CMK (cell line): ENCODE measurements at regions not wholly inside any gene's neighbourhood (a gene's known extent, or its start where the extent isn't known, plus 50 kb on each side); places are given as distances from the start of the nearest gene placed in this dataset.
"Not testable (repeated sequence)": the region's sequence is repeated elsewhere in the genome, so short reads cannot be mapped to it uniquely, and the experiment has no call there.

ENCODE experiments used
- DNase-seq: peaks from one replicate; pipeline ENCODE4 v3.0.0-alpha.2; 2010; ENCODE audit warnings: low read depth

DNA sequence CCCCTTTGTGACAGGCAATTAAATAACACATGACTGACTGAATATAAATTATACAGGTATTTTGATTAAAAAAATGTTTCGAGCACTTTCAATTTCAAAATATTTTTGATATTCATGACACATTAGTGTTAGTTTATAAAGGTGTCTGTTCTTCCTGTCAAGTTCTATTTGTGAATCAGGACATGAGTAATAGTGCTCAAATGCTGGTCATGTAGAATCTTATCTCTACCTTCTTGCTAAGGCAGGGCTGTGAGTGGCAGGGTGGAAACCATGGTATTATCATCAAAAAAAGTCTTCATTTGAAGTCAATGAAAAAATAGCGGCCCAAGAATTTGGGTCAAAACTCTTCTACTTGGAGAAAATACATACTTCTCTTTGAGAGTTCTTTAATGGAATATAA, 250.2 kb downstream of the DACT1 start:
- DNase-seq: no peak

DNA sequence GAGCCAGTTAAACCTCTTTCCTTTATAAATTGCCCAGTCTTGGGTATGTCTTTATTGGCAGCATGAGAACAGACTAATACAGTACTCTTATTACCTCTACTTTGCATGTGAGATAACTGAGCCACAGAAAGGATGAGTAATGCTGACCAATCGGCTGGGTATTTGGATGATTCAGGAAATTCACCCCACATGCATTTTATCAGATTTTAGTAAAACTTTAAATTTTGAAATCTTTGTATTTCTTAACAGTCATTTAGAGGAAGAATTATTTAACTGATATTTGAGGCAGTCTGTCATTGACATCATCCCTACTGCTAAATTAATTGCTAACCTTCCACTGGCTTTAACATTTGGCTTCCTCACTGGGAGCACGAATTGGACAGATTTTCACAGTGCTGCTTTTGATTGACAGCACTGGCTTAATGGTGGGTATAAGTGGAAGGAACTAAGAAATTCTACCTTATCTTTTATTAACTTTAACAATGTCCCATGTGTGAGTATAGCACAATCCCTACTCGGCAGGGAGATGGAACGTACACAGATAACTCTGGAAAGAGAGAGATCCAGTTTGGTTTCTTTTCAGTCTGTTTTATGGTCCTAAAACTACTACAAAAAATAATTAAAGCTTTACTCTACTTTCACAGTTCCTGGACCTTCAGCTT, 261.0 kb downstream of the DACT1 start:
- DNase-seq: no peak

DNA sequence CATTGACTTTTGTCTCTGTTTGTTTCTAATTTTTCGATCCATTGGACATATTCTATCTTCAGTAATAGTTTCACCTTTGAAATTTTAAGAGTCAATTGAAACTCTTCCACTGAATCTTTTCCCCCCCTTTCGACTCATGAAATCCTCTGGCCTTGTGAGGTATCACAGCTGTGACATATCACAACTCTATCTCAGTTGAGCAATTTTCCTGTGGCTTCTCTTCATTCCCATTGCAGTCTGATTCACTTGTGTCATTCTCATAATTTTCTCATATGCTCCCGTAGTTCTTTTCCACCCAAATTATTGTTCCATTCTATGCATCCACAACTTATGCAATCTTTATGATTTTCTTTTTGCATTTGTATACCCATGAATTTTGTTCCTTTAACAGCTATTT, 261.6 kb downstream of the DACT1 start:
- DNase-seq: no peak

DNA sequence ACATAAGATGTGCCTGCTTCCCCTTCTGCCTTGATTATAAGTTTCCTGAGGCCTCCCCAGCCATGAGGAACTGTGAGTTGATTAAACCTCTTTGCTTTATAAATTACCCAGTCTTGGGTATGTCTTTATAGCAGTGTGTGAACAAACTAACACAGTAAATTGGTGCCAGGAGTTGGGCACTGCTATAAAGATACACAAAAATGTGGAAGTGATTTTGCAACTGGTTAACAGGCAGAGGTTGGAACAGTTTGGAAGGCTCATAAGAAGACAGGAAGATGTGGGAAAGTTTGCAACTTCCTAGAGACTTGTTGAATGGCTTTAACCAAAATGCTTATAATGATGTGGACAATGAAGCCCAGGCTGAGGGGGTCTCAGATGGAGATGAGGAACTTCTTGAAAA, 264.1 kb downstream of the DACT1 start:
- DNase-seq: no peak

DNA sequence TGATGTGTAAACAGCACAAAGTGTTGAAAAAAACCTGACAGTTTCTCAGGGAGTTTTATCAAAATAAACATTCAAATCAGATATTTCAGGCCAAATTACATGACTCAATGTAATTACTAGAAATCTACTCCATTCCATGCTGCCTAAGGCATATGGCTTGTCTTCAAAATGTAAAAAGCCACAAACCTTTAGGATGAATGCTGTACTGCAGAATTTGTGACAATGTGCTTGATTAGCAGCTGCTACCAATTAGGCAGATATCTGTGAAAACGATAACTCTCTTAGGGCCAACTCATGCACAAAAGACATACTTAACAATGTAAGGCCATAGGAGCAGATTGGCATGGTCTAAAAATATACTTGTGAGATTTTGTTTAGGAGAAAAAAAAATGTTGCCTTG, 267.0 kb downstream of the DACT1 start:
- DNase-seq: no peak

DNA sequence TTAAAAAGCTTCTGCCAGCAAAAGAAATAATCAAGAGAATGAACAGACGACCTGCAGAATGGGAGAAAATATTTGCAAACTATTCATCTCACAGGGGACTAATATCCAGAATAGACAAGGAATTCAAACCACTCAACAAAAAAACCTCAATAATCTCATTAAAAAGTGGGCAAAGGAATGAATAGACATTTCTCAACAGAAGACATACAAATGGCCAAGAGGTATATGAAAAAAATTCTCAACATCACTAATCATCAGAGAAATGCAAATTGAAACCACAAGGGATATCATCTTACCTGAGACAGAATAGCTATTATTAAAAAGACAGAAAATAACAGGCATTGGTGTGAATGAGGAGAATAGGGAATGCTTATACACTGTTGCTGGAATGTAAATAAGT, 270.0 kb downstream of the DACT1 start:
- DNase-seq: no peak

DNA sequence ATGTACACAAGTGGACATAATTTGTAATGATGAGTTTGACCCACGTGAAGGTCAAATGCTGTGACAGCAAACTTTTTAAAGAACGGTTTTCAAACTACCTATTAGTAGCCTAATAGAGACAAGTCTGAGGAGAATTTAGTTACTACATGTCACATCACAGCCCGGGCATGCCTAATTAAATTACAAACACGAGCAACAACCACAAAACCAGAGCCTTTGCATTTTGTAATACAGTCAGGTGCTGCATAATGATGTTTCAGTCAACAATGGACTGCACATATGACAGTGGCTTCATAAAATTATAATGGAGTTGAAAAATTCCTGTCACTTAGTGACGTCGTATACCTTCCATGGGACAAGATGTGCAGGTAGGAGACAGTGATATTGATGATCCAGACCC, 274.5 kb downstream of the DACT1 start:
- no peak for DNase-seq

DNA sequence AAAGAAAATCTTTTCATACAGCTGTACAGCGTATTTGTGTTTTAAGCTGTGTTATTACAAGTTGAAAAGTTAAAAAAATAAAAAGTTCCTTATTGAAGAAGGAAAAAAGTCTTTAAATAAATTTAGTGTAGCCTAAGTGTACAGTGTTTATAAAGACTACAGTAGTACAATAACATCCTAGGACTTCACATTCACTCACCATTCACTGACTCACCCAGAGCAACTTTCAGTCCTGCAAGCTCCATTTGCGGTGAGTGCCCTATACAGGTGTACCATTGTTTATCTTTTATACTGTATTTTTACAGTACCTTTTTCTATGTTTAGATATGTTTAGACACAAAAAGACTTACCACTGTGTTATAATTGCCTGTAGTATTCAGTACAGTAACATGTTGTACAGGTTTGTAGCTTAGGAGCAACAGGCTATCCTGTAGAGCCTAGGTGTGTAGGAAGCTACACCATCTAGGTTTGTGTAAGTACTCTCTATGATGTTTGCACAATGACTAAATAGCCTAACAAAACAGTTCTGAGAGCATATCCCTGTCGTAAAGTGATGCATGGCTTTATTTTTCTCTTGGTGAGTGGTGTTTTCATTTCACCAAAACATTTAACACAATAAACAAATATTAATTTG, 275.2 kb downstream of the DACT1 start:
- no peak for DNase-seq

DNA sequence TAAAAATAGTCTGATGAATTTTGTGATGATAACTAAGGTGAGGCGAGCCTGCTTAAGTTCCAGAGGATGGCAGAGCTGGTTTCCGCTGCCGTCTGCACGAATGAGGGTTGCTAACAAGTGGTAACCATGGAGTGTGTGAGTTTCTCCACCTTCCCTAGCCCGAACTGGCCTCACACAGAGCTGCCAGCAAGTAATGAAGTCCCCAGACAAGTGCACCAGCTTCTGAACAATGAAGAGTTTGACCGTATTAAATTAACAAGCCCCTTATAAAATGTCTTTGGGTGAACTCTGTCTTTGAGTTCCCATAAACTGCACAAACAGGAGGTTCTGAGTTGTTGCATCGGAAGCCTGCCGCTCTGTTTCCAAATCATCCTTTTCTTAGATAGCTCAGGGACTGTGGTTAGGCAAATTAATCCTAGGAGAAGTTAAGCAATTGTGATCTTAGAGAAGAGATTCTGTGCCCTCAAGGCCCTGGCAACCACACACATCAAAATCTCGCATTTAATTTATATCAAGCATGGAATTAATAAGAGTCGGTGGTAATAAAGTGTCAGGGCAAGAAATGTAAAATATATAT, 274.1 kb upstream of the DAAM1 start:
- no peak for DNase-seq

DNA sequence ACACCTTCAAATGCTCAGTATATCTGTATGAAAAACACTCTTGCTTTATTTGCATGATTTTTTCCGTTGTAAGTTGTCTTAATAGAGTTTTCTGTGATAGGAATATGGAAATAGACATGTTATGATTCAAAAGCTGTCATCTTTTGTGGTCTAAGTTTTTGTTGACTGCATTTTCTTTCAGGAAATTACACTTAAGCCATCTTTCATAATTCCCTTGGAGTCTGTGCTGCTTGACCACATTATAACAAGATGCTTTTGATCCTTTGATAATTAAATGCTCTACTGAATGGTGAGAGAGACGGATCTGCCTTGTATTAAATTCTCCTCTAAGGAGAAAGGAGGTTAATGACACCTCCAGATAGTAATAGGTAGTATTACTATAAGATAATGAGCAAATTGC, 272.8 kb upstream of the DAAM1 start:
- no peak for DNase-seq

DNA sequence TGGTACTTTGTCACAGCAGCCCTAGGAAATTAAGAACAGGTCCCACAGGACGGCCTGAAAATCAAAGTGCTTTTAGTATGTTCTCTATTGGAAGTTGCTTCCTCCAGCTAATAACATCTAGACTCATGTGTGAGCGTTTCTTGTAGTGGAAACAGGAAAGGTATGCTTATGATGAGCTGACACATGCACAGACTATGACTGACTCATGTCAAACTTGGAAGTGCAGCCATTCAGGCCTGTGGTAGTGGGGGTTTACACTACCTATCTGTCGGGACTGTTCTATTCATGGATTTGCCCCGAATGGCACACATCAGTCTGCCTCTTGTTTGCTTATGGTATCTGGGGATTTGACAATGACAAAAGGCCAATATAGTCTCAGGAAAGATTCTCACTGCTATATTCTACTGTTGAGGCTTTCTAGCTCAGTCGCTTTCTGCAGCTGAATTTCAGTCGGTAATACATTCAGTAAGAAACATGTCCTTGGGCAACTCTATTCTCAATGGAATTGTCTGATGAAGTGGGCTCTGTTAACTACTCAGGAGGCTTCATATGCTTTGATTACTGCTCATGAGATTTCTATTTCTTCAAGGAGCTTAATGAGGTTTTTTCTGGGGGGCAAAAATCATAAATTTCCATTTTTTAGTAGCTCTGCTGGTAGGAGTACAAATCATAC, 270.3 kb upstream of the DAAM1 start:
- DNase-seq: no peak

DNA sequence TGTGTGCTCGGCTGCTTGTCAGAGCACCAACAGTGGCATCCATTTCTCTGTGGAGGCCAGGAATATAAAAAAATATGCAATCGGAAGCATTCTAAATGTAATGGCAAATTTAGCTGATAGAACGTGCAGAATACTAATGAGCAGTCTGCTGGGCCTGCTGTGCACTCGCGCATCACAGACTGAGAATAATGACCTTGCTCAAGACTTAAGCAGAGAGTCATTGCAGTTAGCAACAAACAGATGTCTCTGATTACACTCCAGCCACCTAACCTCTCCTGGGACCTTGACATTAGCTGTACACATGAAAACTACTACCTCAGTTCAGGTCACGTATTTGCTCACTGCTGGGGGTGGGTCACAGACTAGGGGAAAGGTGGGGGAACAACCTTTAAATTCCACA, 269.2 kb upstream of the DAAM1 start:
- no peak for DNase-seq

DNA sequence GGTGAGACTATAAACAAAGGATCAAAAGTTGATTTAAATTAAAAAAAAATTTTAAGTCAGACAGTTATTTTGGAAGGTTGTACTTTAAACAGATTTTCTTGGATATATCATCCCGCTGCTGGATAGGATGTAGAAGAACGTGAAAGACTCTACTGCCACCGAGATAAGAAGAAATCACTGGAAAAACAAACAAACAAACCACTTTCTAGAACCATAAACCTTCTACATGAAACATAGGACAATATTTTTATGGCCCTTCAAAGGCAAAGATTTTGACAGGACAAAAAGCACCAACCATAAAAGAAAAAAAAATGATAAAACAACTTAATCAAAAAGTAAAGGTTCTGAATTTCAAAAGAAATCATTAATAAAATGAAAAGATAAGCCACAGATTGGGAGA, 268.2 kb upstream of the DAAM1 start:
- DNase-seq: no peak

DNA sequence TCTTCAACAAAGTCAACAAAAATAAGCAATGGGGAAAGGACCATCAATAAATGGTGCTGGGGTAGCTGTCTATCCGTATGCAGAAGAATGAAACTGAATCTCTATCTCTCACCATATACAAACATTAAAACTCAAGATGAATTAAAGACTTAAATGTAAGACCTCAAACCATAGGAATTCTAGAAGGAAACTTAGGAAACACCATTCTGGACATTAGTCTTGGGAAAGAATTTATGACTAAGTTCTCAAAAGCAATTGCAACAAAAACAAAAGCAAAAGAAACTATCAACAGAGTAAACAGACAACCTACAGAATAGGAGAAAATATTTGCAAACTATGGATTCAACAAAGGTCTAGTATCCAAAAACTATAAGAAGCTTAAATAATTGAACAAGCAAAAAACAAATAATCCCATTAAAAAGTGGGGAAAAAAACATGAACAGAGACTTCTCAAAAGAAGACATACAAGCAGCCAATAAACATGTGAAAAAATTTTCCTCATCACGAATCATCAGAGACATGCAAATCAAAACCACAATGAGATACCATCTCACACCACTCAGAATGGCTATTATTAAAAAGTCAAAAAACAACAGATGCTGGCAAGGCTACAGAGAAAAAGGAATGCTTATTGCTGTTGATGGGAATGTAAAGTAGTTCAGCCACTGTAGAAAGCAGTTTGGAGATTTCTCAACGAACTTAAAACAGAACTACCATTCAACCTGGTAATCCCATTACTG, 266.1 kb upstream of the DAAM1 start:
- DNase-seq: not testable (repeated sequence)

DNA sequence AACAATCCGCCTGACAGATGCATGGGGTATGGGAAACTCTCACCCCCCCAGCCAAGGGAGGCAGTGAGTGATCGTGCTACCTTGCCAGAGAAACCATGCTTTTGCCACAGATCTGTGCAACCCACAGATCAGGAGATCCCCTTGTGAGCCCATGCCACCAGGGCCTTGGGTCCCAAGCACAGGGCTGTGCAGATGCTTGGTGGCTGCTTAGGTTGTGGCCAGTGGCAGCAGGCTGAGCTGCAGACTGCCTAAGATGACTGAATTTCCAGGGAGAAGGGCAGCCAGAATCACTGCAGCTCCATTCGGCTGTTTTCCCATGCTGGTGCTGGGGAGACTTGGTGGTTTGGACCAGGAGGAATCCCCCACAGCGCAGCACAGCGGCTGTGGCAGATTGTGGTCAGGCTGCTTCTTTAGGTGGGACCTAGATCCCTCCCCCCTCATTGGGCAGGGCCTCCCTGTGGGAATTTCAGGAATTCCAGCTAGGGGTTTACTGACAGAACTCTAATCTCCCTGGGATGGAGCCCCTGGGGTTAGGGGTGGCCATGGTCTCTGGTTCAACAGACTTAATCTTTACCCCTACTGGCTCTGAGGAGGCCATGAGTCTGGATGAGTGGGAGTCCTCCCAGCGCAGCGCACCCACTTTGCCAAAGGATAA, 264.6 kb upstream of the DAAM1 start:
- no peak for DNase-seq

DNA sequence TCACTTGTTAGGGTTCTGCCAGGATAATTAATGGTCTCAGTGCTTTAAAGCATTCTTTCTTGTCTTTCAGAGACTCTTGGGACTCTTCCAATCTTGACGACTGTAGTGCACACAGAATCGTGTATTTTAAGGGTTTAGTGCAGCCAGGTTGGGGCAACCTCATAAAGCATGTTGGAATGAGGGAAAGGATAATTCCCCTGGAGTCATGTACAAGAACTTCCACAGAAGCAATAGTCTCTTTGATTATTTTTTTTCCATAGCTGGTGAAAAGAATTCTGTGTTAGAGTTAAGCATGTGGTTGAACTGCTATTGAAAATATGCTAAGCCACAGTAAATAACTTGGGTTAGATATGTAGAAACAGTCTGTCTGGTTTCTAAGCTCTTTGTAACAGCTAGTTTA, 246.8 kb upstream of the DAAM1 start:
- DNase-seq: no peak

DNA sequence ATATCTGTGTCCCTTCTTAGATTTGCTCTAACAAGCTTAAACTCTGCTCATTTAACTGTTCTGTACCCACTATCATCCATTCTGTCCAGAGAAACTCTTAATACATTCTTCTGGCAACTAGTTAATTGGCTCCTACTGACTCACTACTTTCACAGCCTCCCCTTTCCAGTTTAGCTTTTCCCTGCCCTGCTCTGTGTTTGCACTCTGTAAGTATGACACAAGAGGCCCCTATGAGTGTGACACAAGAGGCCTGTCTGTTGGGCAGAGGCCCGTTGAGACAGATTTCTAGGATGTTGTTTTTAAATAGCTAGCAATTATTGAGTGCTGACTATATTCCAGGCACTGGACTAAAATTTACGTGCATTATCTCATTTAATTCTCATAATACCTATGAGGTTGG, 246.0 kb upstream of the DAAM1 start:
- no peak for DNase-seq

DNA sequence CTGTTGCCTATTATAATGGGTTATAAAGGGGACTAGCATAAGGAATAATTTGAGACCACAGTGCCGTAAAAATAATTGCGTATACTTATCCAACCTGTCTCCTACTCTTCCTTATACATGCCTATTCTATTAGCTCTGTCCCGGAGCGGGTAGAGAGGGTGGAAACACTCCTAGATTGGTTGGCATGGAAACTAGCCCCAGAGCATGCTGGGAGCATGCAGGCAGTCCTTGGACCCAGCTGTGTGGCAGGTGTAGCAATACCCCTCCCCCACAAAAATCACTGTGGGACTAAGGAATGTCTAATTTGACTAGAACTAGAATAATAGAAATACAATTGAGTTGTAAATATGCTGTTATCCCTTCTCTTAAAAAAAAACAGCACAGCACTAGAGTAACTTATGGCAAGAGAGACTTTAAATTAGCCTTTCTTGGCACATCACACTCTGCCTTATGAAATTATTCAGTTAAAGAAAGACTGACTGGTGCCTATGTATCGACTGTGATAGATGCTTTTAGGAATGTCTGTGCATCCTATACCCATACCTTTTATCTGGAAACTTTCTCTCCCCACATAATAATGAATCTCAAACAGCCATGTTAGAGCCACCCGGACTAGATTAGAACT, 244.0 kb upstream of the DAAM1 start:
- DNase-seq: no peak

DNA sequence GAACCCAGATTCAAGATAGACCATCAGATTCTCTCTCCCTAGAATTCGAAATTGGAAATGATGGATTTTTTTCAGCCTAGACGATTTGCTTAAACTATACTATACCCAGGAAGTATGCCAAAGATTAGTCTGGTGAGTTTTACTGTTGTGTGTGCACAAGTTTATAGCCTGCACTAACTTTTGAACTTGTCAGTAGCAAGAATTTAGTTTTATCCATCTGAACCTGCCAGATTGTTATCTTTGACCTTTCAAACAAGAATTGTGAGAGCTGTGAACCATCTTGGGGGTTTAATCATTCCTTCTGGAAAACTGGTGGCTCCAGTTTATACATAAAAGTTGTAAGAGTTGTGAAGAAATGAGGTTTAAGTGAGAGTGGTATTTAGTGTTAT, 243.5 kb upstream of the DAAM1 start:
- DNase-seq: no peak

DNA sequence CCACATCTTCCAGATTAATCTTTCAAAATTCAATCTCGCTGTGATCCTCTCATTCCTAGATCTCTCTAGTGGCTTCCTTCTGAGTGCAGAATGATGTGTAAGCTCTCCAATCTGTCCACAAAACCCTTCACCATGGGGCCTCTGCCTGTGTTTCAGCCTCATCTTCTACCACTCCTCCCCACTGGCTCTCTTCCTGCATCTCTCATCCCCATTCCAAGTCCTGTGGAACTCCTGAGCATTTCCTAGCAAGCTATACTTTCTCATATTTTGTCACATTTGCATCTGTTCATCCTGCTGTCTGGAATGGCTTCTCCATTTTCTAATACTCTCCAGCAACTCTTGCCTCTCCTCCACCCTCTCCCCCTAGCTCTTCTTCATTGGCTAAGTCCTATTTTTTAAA, 242.0 kb upstream of the DAAM1 start:
- no peak for DNase-seq

DNA sequence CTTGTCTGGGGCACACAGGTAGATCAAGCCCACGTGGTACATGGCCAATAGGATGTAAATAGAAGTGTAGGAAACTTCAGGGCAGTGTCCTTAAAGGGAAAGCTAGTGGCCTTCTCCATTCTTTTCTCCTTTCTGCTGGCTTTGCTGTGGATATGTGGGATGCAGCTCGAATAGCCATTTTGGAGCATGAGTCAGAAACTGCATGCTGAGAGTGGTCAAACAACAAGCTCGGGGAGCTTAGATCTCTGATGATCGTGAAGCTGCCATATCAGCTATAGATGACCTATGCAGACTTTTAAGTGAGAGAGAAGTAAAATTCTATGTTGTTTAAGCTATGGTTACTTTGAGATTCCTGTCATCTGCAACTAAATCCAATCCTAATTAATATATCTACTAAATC, 241.3 kb upstream of the DAAM1 start:
- DNase-seq: no peak
